PC-9 (cell line): ENCODE measurements at regions not wholly inside any gene's neighbourhood (a gene's known extent, or its start where the extent isn't known, plus 50 kb on each side); places are given as distances from the start of the nearest gene placed in this dataset.
A peak's percentile ranks its signal among the peaks of the same experiment; 100 is the strongest.

Experiments
- EZH2 ChIP-seq: fragments of 200-600 bp; sonication (generic); IDR thresholded peaks from 2 replicates; pipeline ENCODE4 v1.8.0; 2017; ENCODE audit warnings: antibody characterized with exemption, low read depth
- TF ChIP-seq, protein P1 (sequence below): fragments of 200-600 bp; sonication (generic); conservative IDR thresholded peaks from 2 replicates; pipeline ENCODE4 v1.6.1; 2017; ENCODE audit warnings: mixed run types, antibody characterized with exemption, mild to moderate bottlenecking, moderate library complexity

DNA sequence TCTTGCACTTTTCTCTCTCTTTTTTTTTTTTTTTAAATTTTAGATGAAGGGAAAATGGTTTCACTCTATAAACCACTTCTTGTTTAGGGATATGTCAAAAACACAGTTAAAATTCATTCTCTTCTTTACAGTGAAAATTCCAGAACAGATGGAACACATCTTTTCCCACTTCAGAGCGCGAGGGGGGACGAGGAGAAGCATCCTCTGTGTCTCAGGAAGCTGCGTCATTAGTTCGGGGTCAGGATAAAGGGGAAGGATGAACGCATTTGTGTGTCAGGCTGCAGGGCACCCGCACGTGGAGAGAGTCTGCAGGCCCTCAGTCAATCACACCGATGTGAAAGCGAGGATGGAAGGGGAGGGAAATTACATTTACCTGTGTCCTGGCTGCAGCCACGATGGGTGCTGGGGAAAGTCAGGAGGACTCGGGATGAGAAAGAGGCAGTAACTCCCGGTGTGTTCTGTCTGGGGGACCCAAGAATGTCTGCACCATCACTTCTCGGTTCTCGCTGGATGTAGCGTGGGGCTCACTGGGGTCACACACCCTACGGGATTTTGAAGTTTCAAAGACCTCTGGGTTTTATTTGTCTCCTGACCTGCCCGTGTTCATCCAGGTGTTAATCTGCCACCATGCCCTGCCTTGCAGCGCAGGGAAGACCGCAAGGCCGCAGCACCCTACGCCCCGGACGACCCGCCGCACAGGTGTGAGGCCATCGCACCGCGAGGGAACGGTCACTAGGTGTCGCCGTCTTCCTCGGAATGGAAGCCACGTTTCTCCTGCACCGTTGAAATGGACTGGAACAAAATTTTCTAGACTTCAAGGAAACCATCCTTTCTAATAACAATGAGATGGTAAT lies 66.7 kb upstream of the PITRM1 start:
- TF ChIP-seq, protein P1, sequence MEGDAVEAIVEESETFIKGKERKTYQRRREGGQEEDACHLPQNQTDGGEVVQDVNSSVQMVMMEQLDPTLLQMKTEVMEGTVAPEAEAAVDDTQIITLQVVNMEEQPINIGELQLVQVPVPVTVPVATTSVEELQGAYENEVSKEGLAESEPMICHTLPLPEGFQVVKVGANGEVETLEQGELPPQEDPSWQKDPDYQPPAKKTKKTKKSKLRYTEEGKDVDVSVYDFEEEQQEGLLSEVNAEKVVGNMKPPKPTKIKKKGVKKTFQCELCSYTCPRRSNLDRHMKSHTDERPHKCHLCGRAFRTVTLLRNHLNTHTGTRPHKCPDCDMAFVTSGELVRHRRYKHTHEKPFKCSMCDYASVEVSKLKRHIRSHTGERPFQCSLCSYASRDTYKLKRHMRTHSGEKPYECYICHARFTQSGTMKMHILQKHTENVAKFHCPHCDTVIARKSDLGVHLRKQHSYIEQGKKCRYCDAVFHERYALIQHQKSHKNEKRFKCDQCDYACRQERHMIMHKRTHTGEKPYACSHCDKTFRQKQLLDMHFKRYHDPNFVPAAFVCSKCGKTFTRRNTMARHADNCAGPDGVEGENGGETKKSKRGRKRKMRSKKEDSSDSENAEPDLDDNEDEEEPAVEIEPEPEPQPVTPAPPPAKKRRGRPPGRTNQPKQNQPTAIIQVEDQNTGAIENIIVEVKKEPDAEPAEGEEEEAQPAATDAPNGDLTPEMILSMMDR: peak; percentile 67
- TF ChIP-seq EZH2: no peak
